ENCODE measurements at regions not wholly inside any gene's neighbourhood (a gene's known extent, or its start where the extent isn't known, plus 50 kb on each side); places are given as distances from the start of the nearest gene placed in this dataset.

DNA sequence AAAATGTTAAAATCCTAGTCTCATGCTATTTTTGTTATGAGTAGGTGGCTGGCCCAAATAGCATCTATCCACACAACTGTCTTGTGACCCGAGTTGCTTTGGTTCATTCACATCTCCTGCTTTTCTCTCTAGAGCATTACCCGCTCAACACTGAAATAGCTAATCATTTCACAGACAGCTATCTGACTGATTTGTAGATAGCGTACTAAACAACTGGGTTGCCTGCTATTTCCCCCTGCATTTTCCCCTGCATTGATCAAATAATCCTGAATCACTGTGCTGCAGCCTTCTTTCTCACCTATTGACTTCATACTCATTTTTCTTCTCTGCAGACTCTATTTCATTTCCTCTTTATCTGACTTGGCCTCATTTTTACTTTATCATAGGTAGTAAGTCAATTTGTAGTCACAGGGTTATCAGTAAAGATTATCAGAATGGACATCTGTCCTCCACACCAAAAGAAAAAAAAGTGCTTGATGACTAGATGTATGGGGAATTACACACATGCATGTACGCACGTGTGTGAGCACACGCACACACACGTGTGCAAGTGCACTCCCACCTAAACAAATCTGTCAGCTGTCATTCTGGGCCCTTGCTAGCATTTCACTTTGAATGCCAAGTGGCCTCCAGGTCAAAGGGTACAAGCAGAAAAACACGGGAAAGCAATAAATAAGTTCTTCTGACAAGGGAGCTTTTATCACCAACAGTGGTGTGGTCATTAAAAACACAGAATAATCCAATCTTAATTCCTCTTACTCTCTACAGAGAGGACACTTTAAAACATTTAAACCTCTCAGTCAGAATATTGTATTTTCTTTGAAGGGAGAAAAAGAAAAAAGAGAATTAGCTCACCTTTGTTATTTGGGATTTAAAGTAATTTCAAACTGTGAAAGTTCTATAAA, 501.6 kb downstream of the EFNA5 start:
- H4K20me1 ChIP-seq (ENCODE audit: insufficient read depth, low read length) = no peaks in the 10 kb centered on the region
- no peaks in the 10 kb centered on the region for H3K36me3 ChIP-seq (ENCODE audit: insufficient read depth, low read length)
- no peaks in the 10 kb centered on the region for H3K27me3 ChIP-seq (ENCODE audit: insufficient read depth, low read length)
- no peaks in the 10 kb centered on the region for H3K4me1 ChIP-seq (ENCODE audit: insufficient read depth, low read length, severe bottlenecking)
- H3K4me3 ChIP-seq (ENCODE audit: low read depth, low read length, poor library complexity, severe bottlenecking) = no peak overlapping the region
- no peak for TF ChIP-seq CTCF (IDR thresholded peaks at IDR 0.05; ENCODE audit: low read length)
- no peak for TF ChIP-seq EZH2 (IDR thresholded peaks at IDR 0.05; ENCODE audit: borderline replicate concordance, low read length)
- H3K9me3 ChIP-seq (ENCODE audit: low read length) = peaks cover 7% of the 10 kb centered on the region; the same call in 1 of the 2 replicates
- no peak overlapping the region for H2AFZ ChIP-seq (ENCODE audit: low read length)
- H3F3A ChIP-seq (ENCODE audit: insufficient read depth, low read length) = no peaks in the 10 kb centered on the region
- no peak overlapping the region for H3K27ac ChIP-seq (ENCODE audit: low read depth, low read length, poor library complexity, severe bottlenecking)
- no peak overlapping the region for H3K4me2 ChIP-seq (ENCODE audit: low read length)
- no peaks in the 10 kb centered on the region for H3K9me2 ChIP-seq (ENCODE audit: low read depth, low read length)
- no peaks in the 10 kb centered on the region for H3K79me2 ChIP-seq (ENCODE audit: insufficient read depth, low read length)
- no peak overlapping the region for H3K9ac ChIP-seq (ENCODE audit: low read length)

DNA sequence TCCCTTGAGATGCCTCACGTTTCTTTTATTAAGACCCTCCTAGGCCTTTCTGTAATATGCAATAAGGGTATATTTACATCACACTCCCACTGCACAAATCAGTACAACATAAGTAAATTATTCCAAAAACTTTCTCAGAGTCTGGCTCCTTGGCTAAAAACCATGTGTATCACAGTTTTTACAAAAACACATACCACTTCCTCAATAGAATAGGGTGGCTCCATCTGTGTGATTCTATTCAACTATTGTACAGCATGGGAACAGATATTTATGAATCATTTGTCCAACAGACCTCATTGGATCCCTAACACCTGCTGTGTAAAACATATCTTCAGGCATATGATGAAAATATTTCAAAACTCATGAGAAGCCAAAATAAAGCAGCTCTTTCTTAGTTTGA, 502.7 kb downstream of the EFNA5 start:
- H3K4me1 ChIP-seq (ENCODE audit: insufficient read depth, low read length, severe bottlenecking) = no peaks in the 10 kb centered on the region
- H3K9me3 ChIP-seq (ENCODE audit: low read length) = peaks cover 7% of the 10 kb centered on the region; the same call in 1 of the 2 replicates
- H3K27ac ChIP-seq (ENCODE audit: low read depth, low read length, poor library complexity, severe bottlenecking) = no peak overlapping the region
- no peak overlapping the region for H3K9ac ChIP-seq (ENCODE audit: low read length)
- no peaks in the 10 kb centered on the region for H3K79me2 ChIP-seq (ENCODE audit: insufficient read depth, low read length)
- no peak overlapping the region for H2AFZ ChIP-seq (ENCODE audit: low read length)
- no peaks in the 10 kb centered on the region for H3K27me3 ChIP-seq (ENCODE audit: insufficient read depth, low read length)
- no peak overlapping the region for H3K4me2 ChIP-seq (ENCODE audit: low read length)
- no peak overlapping the region for H3K4me3 ChIP-seq (ENCODE audit: low read depth, low read length, poor library complexity, severe bottlenecking)
- H3K36me3 ChIP-seq (ENCODE audit: insufficient read depth, low read length) = no peaks in the 10 kb centered on the region
- no peaks in the 10 kb centered on the region for H3K9me2 ChIP-seq (ENCODE audit: low read depth, low read length)
- H3F3A ChIP-seq (ENCODE audit: insufficient read depth, low read length) = no peaks in the 10 kb centered on the region
- TF ChIP-seq EZH2 (IDR thresholded peaks at IDR 0.05; ENCODE audit: borderline replicate concordance, low read length) = no peak
- TF ChIP-seq CTCF (IDR thresholded peaks at IDR 0.05; ENCODE audit: low read length) = no peak
- H4K20me1 ChIP-seq (ENCODE audit: insufficient read depth, low read length) = no peaks in the 10 kb centered on the region

DNA sequence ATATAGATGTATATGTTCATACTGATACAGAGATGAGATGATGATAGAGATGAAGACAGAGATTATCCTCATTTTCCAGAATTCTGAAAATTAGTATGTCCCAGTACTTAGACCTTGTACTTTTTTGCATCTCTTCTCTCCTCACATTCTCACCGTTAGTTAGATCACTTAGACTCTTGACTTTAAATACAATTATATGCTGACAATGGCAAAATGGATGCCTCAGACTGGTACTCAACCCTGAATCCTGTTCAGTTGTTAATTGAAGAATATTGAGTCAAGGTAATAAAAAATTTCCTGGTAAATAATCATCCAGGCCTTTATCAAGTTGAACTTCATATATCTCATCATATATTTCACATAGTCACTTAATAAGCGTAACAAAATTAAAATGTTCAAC, 505.4 kb downstream of the EFNA5 start:
- Histone ChIP-seq H3K27me3 (ENCODE audit: insufficient read depth, low read length) (no peaks in the 10 kb centered on the region), H3K9ac (ENCODE audit: low read length) (no peak overlapping the region), H3F3A (ENCODE audit: insufficient read depth, low read length) (no peaks in the 10 kb centered on the region), H3K36me3 (ENCODE audit: insufficient read depth, low read length) (no peaks in the 10 kb centered on the region), H3K9me3 (ENCODE audit: low read length) (peaks cover 3% of the 10 kb centered on the region; the same call in 1 of the 2 replicates), H2AFZ (ENCODE audit: low read length) (no peak overlapping the region), H3K4me3 (ENCODE audit: low read depth, low read length, poor library complexity, severe bottlenecking) (no peak overlapping the region), H4K20me1 (ENCODE audit: insufficient read depth, low read length) (no peaks in the 10 kb centered on the region), H3K4me2 (ENCODE audit: low read length) (no peak overlapping the region), H3K4me1 (ENCODE audit: insufficient read depth, low read length, severe bottlenecking) (no peaks in the 10 kb centered on the region), H3K27ac (ENCODE audit: low read depth, low read length, poor library complexity, severe bottlenecking) (no peak overlapping the region), H3K79me2 (ENCODE audit: insufficient read depth, low read length) (no peaks in the 10 kb centered on the region), H3K9me2 (ENCODE audit: low read depth, low read length) (no peaks in the 10 kb centered on the region)
- TF ChIP-seq CTCF (IDR thresholded peaks at IDR 0.05; ENCODE audit: low read length) (no peak), EZH2 (IDR thresholded peaks at IDR 0.05; ENCODE audit: borderline replicate concordance, low read length) (no peak)
